ENCODE measurements at regions not wholly inside any gene's neighbourhood (a gene's known extent, or its start where the extent isn't known, plus 50 kb on each side); places are given as distances from the start of the nearest gene placed in this dataset.

DNA sequence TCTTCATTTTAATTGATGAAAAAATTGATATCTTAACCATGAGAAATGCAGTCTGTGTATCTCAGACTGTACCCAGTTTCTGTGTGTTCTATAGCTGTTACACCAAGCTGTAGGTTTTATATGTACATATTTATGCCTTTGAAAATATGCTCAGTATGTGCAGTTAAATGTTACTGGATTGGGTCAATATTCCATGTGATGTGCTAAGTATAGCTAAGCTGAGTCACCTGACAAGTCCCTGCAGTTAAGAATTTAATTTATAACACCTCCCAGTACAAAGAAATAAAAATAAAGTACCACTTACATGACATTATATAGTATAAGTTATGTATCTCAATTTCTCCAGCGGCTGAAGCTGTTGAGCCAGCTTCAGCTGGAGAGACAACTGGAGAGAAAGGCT lies 984.0 kb downstream of the GALC start:
- Histone ChIP-seq H3K9ac (ENCODE audit: low read depth in 1 of 2, low read length in 2 of 2) (no peak overlapping the region), H3K4me3 (ENCODE audit: low read length in 2 of 2) (no peak overlapping the region), H3K4me1 (ENCODE audit: control insufficient read depth in 2 of 2, insufficient read depth in 2 of 2, low read length in 2 of 2) (no peaks in the 10 kb centered on the region), H3K36me3 (ENCODE audit: control insufficient read depth in 2 of 2, insufficient read depth in 2 of 2, low read length in 2 of 2) (no peaks in the 10 kb centered on the region), H3K9me3 (ENCODE audit: control insufficient read depth in 2 of 2, low read length in 2 of 2) (no peaks in the 10 kb centered on the region), H3K27ac (ENCODE audit: low read depth in 2 of 2, low read length in 2 of 2) (no peak overlapping the region), H3K27me3 (ENCODE audit: control insufficient read depth in 2 of 2, insufficient read depth in 2 of 2, low read length in 2 of 2) (no peaks in the 10 kb centered on the region)

DNA sequence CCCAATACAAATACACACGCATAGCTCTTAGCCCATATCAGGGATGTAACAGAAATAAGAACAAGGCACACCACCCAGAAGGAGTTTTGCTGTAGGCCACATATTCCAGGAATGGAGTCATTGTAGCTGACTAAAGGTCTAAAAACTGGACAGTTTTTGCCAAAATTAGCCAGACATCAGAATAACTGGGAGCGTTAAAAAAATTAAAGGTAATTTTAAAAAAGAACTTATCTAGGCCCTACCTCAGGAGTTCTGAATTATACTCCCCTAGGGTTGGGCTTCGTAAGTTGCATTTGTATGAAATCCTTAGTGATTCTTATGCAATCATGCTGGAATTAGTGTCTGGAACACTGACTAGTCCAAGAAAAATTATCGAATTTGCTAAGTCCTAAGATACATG lies 987.7 kb downstream of the GALC start:
- H3K4me3 ChIP-seq (ENCODE audit: low read length in 2 of 2), result no peak overlapping the region
- no peaks in the 10 kb centered on the region for H3K4me1 ChIP-seq (ENCODE audit: control insufficient read depth in 2 of 2, insufficient read depth in 2 of 2, low read length in 2 of 2)
- no peaks in the 10 kb centered on the region for H3K27me3 ChIP-seq (ENCODE audit: control insufficient read depth in 2 of 2, insufficient read depth in 2 of 2, low read length in 2 of 2)
- H3K36me3 ChIP-seq (ENCODE audit: control insufficient read depth in 2 of 2, insufficient read depth in 2 of 2, low read length in 2 of 2), result no peaks in the 10 kb centered on the region
- no peak overlapping the region for H3K9ac ChIP-seq (ENCODE audit: low read depth in 1 of 2, low read length in 2 of 2)
- no peaks in the 10 kb centered on the region for H3K9me3 ChIP-seq (ENCODE audit: control insufficient read depth in 2 of 2, low read length in 2 of 2)
- H3K27ac ChIP-seq (ENCODE audit: low read depth in 2 of 2, low read length in 2 of 2), result no peak overlapping the region

DNA sequence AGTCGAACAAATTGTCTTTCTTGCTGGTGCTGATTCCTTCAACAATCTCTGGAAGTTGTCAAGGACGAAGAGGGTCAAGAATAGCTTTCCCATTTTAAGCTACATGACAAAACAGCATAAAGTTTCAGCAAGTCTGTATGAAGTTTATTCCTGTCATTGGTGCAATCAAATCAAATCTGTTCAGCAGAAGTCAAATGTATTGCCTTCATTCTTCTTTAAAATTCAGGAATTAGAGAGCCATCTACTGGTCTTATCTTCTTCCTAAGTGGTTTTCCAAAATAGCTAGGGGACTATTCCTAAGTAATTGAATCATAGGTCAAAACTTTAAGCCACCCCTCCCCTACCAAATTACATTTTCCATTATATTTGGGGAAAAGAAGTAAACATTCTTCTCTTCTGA lies 990.2 kb downstream of the GALC start:
- H3K27me3 ChIP-seq (ENCODE audit: control insufficient read depth in 2 of 2, insufficient read depth in 2 of 2, low read length in 2 of 2), result no peaks in the 10 kb centered on the region
- H3K9me3 ChIP-seq (ENCODE audit: control insufficient read depth in 2 of 2, low read length in 2 of 2), result no peaks in the 10 kb centered on the region
- no peak overlapping the region for H3K9ac ChIP-seq (ENCODE audit: low read depth in 1 of 2, low read length in 2 of 2)
- no peaks in the 10 kb centered on the region for H3K4me1 ChIP-seq (ENCODE audit: control insufficient read depth in 2 of 2, insufficient read depth in 2 of 2, low read length in 2 of 2)
- no peak overlapping the region for H3K4me3 ChIP-seq (ENCODE audit: low read length in 2 of 2)
- H3K36me3 ChIP-seq (ENCODE audit: control insufficient read depth in 2 of 2, insufficient read depth in 2 of 2, low read length in 2 of 2), result no peaks in the 10 kb centered on the region
- H3K27ac ChIP-seq (ENCODE audit: low read depth in 2 of 2, low read length in 2 of 2), result no peak overlapping the region

DNA sequence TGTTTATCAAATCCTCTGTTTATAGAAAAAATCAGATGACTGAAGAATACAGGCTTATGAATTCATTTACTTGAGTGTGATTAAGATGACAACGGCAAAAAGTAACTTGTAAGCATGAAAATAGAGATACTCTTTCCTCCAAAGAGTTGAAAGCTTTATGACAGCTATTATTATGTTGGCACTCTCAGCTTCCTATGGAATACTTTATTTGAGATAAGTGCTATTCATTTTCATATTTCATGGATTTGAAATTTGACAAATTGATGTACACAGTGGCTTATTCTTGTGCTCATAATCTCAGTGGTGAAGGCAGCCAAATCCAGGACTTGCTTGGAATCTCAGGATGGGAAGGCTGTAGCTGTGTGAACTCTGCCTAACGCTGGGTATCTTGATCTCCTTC lies 991.6 kb downstream of the GALC start:
- no peaks in the 10 kb centered on the region for H3K4me1 ChIP-seq (ENCODE audit: control insufficient read depth in 2 of 2, insufficient read depth in 2 of 2, low read length in 2 of 2)
- H3K27ac ChIP-seq (ENCODE audit: low read depth in 2 of 2, low read length in 2 of 2), result no peak overlapping the region
- no peaks in the 10 kb centered on the region for H3K9me3 ChIP-seq (ENCODE audit: control insufficient read depth in 2 of 2, low read length in 2 of 2)
- H3K36me3 ChIP-seq (ENCODE audit: control insufficient read depth in 2 of 2, insufficient read depth in 2 of 2, low read length in 2 of 2), result no peaks in the 10 kb centered on the region
- no peak overlapping the region for H3K9ac ChIP-seq (ENCODE audit: low read depth in 1 of 2, low read length in 2 of 2)
- no peak overlapping the region for H3K4me3 ChIP-seq (ENCODE audit: low read length in 2 of 2)
- no peaks in the 10 kb centered on the region for H3K27me3 ChIP-seq (ENCODE audit: control insufficient read depth in 2 of 2, insufficient read depth in 2 of 2, low read length in 2 of 2)

DNA sequence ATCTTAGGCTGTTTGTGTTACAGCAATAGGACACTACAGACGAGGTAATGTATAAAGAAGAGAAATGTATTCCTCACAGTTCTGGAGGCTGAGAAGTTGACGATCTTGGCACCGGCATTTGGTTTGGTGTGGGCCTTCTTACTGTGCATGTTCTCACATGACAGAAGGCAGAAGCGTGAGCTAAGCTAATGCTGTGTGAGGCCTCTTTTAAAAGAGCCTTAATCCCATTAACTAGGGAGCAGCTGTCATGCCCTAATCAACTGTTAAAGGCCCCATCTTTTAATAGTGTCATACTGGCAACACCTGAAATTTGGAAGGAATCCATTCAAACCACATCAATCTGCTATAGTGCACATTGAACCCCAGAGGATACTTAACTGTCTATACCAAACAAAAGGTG lies 992.9 kb downstream of the GALC start:
- no peaks in the 10 kb centered on the region for H3K27me3 ChIP-seq (ENCODE audit: control insufficient read depth in 2 of 2, insufficient read depth in 2 of 2, low read length in 2 of 2)
- H3K4me3 ChIP-seq (ENCODE audit: low read length in 2 of 2), result no peak overlapping the region
- H3K27ac ChIP-seq (ENCODE audit: low read depth in 2 of 2, low read length in 2 of 2), result no peak overlapping the region
- H3K4me1 ChIP-seq (ENCODE audit: control insufficient read depth in 2 of 2, insufficient read depth in 2 of 2, low read length in 2 of 2), result no peaks in the 10 kb centered on the region
- H3K9ac ChIP-seq (ENCODE audit: low read depth in 1 of 2, low read length in 2 of 2), result no peak overlapping the region
- H3K9me3 ChIP-seq (ENCODE audit: control insufficient read depth in 2 of 2, low read length in 2 of 2), result no peaks in the 10 kb centered on the region
- no peaks in the 10 kb centered on the region for H3K36me3 ChIP-seq (ENCODE audit: control insufficient read depth in 2 of 2, insufficient read depth in 2 of 2, low read length in 2 of 2)

DNA sequence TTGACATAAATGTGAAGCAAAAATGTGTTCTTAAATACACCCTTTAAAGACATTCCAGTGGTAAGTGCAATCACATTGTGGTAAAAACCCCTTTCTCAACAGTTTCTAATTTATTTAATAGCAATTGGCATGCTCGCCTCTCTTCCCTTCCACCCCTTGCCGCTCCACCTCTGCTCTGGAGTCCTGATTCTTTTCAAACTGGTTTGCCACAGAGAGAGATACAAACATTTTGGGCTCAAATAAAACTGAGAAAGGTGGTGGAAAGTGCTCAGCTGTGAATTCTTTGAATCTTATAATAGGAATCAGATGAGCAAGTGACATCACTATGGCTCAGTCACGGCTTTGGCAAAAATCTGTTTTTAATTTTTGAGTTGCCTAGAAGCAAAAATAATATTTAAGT lies 993.9 kb downstream of the GALC start:
- Histone ChIP-seq H3K27me3 (ENCODE audit: control insufficient read depth in 2 of 2, insufficient read depth in 2 of 2, low read length in 2 of 2) (no peaks in the 10 kb centered on the region), H3K9me3 (ENCODE audit: control insufficient read depth in 2 of 2, low read length in 2 of 2) (no peaks in the 10 kb centered on the region), H3K9ac (ENCODE audit: low read depth in 1 of 2, low read length in 2 of 2) (no peak overlapping the region)

DNA sequence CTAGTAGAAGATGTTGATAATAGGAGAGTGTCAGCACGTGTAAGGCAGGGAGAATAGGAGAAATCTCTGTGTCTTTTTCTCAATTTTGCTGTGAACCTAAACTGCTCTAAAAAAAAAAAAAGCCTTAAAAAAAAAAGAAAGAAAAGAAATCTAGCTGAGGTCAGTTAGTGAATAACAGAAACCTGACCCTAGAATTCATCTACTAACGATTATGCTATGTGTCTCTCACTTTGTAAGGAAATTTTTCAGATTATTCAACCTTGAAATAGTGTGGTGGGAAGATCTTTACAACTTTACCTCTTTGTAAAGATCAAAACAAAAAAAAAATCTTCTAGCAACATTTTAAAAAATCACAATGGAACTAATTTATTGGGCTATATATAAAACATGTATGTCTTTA lies 995.7 kb downstream of the GALC start:
- no peak overlapping the region for H3K9ac ChIP-seq (ENCODE audit: low read depth in 1 of 2, low read length in 2 of 2)
- H3K4me3 ChIP-seq (ENCODE audit: low read length in 2 of 2), result no peak overlapping the region
- H3K36me3 ChIP-seq (ENCODE audit: control insufficient read depth in 2 of 2, insufficient read depth in 2 of 2, low read length in 2 of 2), result no peaks in the 10 kb centered on the region
- no peak overlapping the region for H3K27ac ChIP-seq (ENCODE audit: low read depth in 2 of 2, low read length in 2 of 2)
- H3K9me3 ChIP-seq (ENCODE audit: control insufficient read depth in 2 of 2, low read length in 2 of 2), result no peaks in the 10 kb centered on the region
- no peaks in the 10 kb centered on the region for H3K27me3 ChIP-seq (ENCODE audit: control insufficient read depth in 2 of 2, insufficient read depth in 2 of 2, low read length in 2 of 2)
- no peaks in the 10 kb centered on the region for H3K4me1 ChIP-seq (ENCODE audit: control insufficient read depth in 2 of 2, insufficient read depth in 2 of 2, low read length in 2 of 2)

More for the DNA sequence above, 993.9 kb downstream of the GALC start:
- H3K27ac ChIP-seq (ENCODE audit: low read depth in 2 of 2, low read length in 2 of 2), result no peak overlapping the region
- no peaks in the 10 kb centered on the region for H3K36me3 ChIP-seq (ENCODE audit: control insufficient read depth in 2 of 2, insufficient read depth in 2 of 2, low read length in 2 of 2)
- no peak overlapping the region for H3K4me3 ChIP-seq (ENCODE audit: low read length in 2 of 2)
- no peaks in the 10 kb centered on the region for H3K4me1 ChIP-seq (ENCODE audit: control insufficient read depth in 2 of 2, insufficient read depth in 2 of 2, low read length in 2 of 2)

DNA sequence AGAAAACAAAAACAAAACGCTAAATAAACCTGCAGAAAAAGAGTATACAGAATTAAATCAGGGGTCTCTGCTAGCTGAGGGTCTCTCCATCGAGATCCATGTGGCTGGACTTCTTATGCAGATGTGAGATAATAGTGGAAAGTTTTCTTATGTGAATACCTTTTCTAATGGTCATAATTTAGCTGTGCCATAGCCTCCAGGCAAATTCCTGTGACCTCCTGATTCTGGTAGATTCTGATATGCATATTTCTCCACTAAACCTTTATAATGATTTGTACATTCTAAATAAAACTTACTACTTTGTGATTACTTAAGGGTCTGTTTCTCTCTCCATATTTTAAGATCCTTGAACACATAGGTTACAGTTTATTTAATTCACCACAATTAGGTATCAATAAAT lies 1002.6 kb downstream of the GALC start:
- Histone ChIP-seq H3K27me3 (ENCODE audit: control insufficient read depth in 2 of 2, insufficient read depth in 2 of 2, low read length in 2 of 2) (no peaks in the 10 kb centered on the region), H3K4me1 (ENCODE audit: control insufficient read depth in 2 of 2, insufficient read depth in 2 of 2, low read length in 2 of 2) (no peaks in the 10 kb centered on the region), H3K4me3 (ENCODE audit: low read length in 2 of 2) (no peak overlapping the region), H3K36me3 (ENCODE audit: control insufficient read depth in 2 of 2, insufficient read depth in 2 of 2, low read length in 2 of 2) (no peaks in the 10 kb centered on the region), H3K27ac (ENCODE audit: low read depth in 2 of 2, low read length in 2 of 2) (no peak overlapping the region), H3K9me3 (ENCODE audit: control insufficient read depth in 2 of 2, low read length in 2 of 2) (peaks cover 2 to 3% of the 10 kb centered on the region in 2 donors), H3K9ac (ENCODE audit: low read depth in 1 of 2, low read length in 2 of 2) (no peak overlapping the region)

DNA sequence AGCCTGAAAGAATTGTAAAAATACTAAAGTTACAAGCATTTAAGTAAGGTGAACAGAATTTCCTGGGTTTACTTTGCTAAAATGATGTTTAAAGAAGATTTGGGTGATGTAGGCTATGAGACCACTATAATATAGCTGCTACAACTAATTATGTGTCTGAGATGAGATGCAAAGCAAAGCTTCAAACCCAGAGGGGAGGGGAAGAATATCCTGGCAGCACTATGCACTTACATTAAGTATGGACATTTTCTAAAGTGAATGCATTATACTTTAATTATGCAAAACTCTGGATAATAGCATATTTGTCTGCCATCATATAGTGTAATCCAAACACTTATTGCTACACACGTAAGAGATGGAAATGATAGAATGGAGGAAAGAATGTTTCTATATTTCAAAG lies 1003.7 kb downstream of the GALC start:
- H3K4me3 ChIP-seq (ENCODE audit: low read length in 2 of 2), result no peak overlapping the region
- H3K4me1 ChIP-seq (ENCODE audit: control insufficient read depth in 2 of 2, insufficient read depth in 2 of 2, low read length in 2 of 2), result no peaks in the 10 kb centered on the region
- H3K27me3 ChIP-seq (ENCODE audit: control insufficient read depth in 2 of 2, insufficient read depth in 2 of 2, low read length in 2 of 2), result no peaks in the 10 kb centered on the region
- H3K36me3 ChIP-seq (ENCODE audit: control insufficient read depth in 2 of 2, insufficient read depth in 2 of 2, low read length in 2 of 2), result no peaks in the 10 kb centered on the region
- H3K9me3 ChIP-seq (ENCODE audit: control insufficient read depth in 2 of 2, low read length in 2 of 2), result peaks cover 3 to 6% of the 10 kb centered on the region in 2 donors
- H3K27ac ChIP-seq (ENCODE audit: low read depth in 2 of 2, low read length in 2 of 2), result no peak overlapping the region
- no peak overlapping the region for H3K9ac ChIP-seq (ENCODE audit: low read depth in 1 of 2, low read length in 2 of 2)

DNA sequence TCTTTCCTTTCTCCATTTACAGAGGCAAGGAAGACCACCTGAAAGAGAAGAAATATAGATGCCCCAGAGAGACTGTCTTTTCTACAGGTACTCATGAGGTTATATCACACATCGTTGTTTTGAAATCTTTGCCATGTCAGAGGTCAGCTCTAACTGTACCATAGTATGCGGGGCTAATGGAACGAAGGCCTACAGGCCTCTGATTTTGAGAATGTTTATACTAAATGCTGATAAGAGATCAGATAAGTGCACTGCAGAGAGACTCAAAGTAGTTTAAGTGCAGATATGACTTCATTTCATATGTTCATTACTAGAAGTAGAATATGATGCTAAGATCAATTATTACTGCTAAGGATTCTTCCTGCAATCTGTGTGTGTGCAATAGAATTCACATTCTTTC lies 1005.0 kb downstream of the GALC start:
- Histone ChIP-seq H3K27me3 (ENCODE audit: control insufficient read depth in 2 of 2, insufficient read depth in 2 of 2, low read length in 2 of 2) (no peaks in the 10 kb centered on the region), H3K4me1 (ENCODE audit: control insufficient read depth in 2 of 2, insufficient read depth in 2 of 2, low read length in 2 of 2) (no peaks in the 10 kb centered on the region), H3K4me3 (ENCODE audit: low read length in 2 of 2) (no peak overlapping the region), H3K9ac (ENCODE audit: low read depth in 1 of 2, low read length in 2 of 2) (no peak overlapping the region), H3K36me3 (ENCODE audit: control insufficient read depth in 2 of 2, insufficient read depth in 2 of 2, low read length in 2 of 2) (no peaks in the 10 kb centered on the region), H3K9me3 (ENCODE audit: control insufficient read depth in 2 of 2, low read length in 2 of 2) (peaks cover 3 to 6% of the 10 kb centered on the region in 2 donors), H3K27ac (ENCODE audit: low read depth in 2 of 2, low read length in 2 of 2) (no peak overlapping the region)

DNA sequence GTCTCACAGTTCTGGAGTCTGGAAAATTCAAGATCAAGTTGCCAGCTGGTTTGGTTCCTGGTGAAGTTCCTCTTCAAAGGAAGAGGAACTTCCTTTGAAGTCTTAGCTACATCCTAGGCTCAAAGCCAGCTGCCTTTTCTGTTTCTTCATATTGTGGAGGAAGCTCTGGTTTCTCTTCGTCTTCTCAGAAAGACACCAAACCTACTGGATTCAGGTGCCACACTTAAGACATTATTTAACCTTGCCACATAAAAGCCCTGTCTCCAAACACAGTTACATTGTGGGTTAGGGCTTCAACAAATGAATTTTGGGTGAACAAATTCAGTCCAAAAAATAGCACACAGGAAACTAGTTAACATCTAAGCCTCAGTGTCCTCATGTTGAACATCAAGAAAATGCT lies 1019.8 kb downstream of the GALC start:
- H3K27ac ChIP-seq (ENCODE audit: low read depth in 2 of 2, low read length in 2 of 2), result no peak overlapping the region
- no peaks in the 10 kb centered on the region for H3K36me3 ChIP-seq (ENCODE audit: control insufficient read depth in 2 of 2, insufficient read depth in 2 of 2, low read length in 2 of 2)
- peaks cover under 1 to 4% of the 10 kb centered on the region in 2 donors for H3K9me3 ChIP-seq (ENCODE audit: control insufficient read depth in 2 of 2, low read length in 2 of 2)
- no peak overlapping the region for H3K4me3 ChIP-seq (ENCODE audit: low read length in 2 of 2)
- no peaks in the 10 kb centered on the region for H3K4me1 ChIP-seq (ENCODE audit: control insufficient read depth in 2 of 2, insufficient read depth in 2 of 2, low read length in 2 of 2)
- no peak overlapping the region for H3K9ac ChIP-seq (ENCODE audit: low read depth in 1 of 2, low read length in 2 of 2)
- no peaks in the 10 kb centered on the region for H3K27me3 ChIP-seq (ENCODE audit: control insufficient read depth in 2 of 2, insufficient read depth in 2 of 2, low read length in 2 of 2)
